ENCODE measurements at regions not wholly inside any gene's neighbourhood (a gene's known extent, or its start where the extent isn't known, plus 50 kb on each side); places are given as distances from the start of the nearest gene placed in this dataset.
"Not testable (repeated sequence)": the region's sequence is repeated elsewhere in the genome, so short reads cannot be mapped to it uniquely, and the experiment has no call there.

- no peak for DNase-seq
These were observed 72.8 kb upstream of the ZNF280D start for GRCh38 chr15:56806148-56806536.

- DNase-seq = peak; percentile 6 to 29
These were observed 72.3 kb upstream of the ZNF280D start for GRCh38 chr15:56805466-56806147.

- no peak for DNase-seq
These were observed 71.6 kb upstream of the ZNF280D start for GRCh38 chr15:56804938-56805337.

- DNase-seq = no peak
These were observed 71.0 kb upstream of the ZNF280D start for GRCh38 chr15:56804279-56804678.

GRCh38 chr15:56802161-56802560 is 68.9 kb upstream of the ZNF280D start:
- no peak for DNase-seq

- peak; percentile 18 to 34 for DNase-seq
These were observed 65.3 kb upstream of the ZNF280D start for GRCh38 chr15:56798639-56799038.

GRCh38 chr15:56797720-56798275 is 64.5 kb upstream of the ZNF280D start:
- DNase-seq = no peak

- no peak for DNase-seq
These were observed 62.2 kb upstream of the ZNF280D start for GRCh38 chr15:56795502-56795901.

GRCh38 chr15:56794553-56795329 is 61.4 kb upstream of the ZNF280D start:
- no peak for DNase-seq

- no peak for DNase-seq
These were observed 60.9 kb upstream of the ZNF280D start for GRCh38 chr15:56794165-56794552.

GRCh38 chr15:56792211-56792610 is 58.9 kb upstream of the ZNF280D start:
- DNase-seq = no peak

GRCh38 chr15:56791521-56791920 is 58.2 kb upstream of the ZNF280D start:
- DNase-seq = not testable (repeated sequence)

GRCh38 chr15:56788359-56788758 is 55.0 kb upstream of the ZNF280D start:
- DNase-seq = no peak

GRCh38 chr15:56786966-56787365 is 53.7 kb upstream of the ZNF280D start:
- DNase-seq = no peak

GRCh38 chr15:56783857-56784661 is 50.8 kb upstream of the ZNF280D start:
- no peak for DNase-seq

GRCh38 chr15:56783156-56783856 is 50.0 kb upstream of the ZNF280D start:
- no peak for DNase-seq

Measured in stimulated activated CD4-positive, alpha-beta T cell treated with anti-CD3 and anti-CD28 coated beads, Interleukin-2, amount 100 ng/mL, for 24 hours (primary cell).